A549 (cell line): ENCODE measurements at regions not wholly inside any gene's neighbourhood (a gene's known extent, or its start where the extent isn't known, plus 50 kb on each side); places are given as distances from the start of the nearest gene placed in this dataset.

Experiments used
- CHD2 ChIP-seq: fragments of 150-350 bp; IDR thresholded peaks from 2 replicates; pipeline ENCODE4 v1.6.1; 2014; ENCODE audit warnings: low read length; ENCODE audit not compliant: partially characterized antibody
- CTCF ChIP-seq: fragments of >200 bp; sonication (Bioruptor Twin); formaldehyde crosslinking; IDR thresholded peaks from 3 replicates; pipeline ENCODE4 v1.5.1; 2016
- HDAC2 ChIP-seq: fragments of 200-600 bp; sonication (generic); IDR thresholded peaks from 2 replicates; pipeline ENCODE4 v1.6.1; 2016
- JUN ChIP-seq, 2 experiments: fragments of >200 bp; sonication (Bioruptor Twin); formaldehyde crosslinking; IDR thresholded peaks; 2 replicates in 1 of 2; 3 replicates in 1 of 2; pipeline ENCODE4 v1.6.1; 2016 to 2017
- KDM1A ChIP-seq: fragments of 200-600 bp; sonication (generic); IDR thresholded peaks from 2 replicates; pipeline ENCODE4 v1.6.1; 2016; ENCODE audit warnings: low read depth, mild to moderate bottlenecking
- NFE2L2 ChIP-seq: fragments of 150-350 bp; conservative IDR thresholded peaks from 2 replicates; pipeline ENCODE4 v1.6.1; 2014; ENCODE audit warnings: low read length
- POLR2A ChIP-seq: IDR thresholded peaks from 2 replicates; pipeline ENCODE4 v1.6.1; 2012; ENCODE audit warnings: mild to moderate bottlenecking, low read length
- RAD21 ChIP-seq, 2 experiments: fragments of >200 bp in 1 of 2; sonication (Bioruptor Twin) in 1 of 2; formaldehyde crosslinking in 1 of 2; IDR thresholded peaks in 1 of 2; conservative IDR thresholded peaks in 1 of 2; 2 replicates in 1 of 2; 3 replicates in 1 of 2; pipeline ENCODE4 v1.6.1; 2012 to 2018; ENCODE audit warnings: inconsistent platforms in 1 of 2
- SMC3 ChIP-seq: fragments of >200 bp; sonication (Bioruptor Twin); formaldehyde crosslinking; IDR thresholded peaks from 3 replicates; pipeline ENCODE4 v1.6.1; 2018; ENCODE audit warnings: inconsistent platforms
- ZFP36 ChIP-seq: fragments of 450-650 bp; IDR thresholded peaks from 2 replicates; pipeline ENCODE4 v1.6.1; 2014; ENCODE audit warnings: borderline replicate concordance; ENCODE audit not compliant: partially characterized antibody
- TF ChIP-seq, protein P1 (sequence below): IDR thresholded peaks from 2 replicates; pipeline ENCODE4 v1.6.1; 2012
- TF ChIP-seq, protein P2 (sequence below): IDR thresholded peaks from 2 replicates; pipeline ENCODE4 v1.6.1; 2012
- TF ChIP-seq, protein P3 (sequence below): fragments of >200 bp; sonication (Bioruptor Twin); formaldehyde crosslinking; IDR thresholded peaks from 2 replicates; pipeline ENCODE4 v1.6.1; 2016

- TF ChIP-seq RAD21 (conservative IDR thresholded peaks at IDR 0.05 in 1 of 2, IDR thresholded peaks at IDR 0.05 in 1 of 2) (no peak), CTCF (no peak), POLR2A (no peak), KDM1A (no peak), SMC3 (no peak), NFE2L2 (no peak), ZFP36 (no peak), CHD2 (no peak), HDAC2 (no peak), JUN (IDR thresholded peaks at IDR 0.05) (no peak)
- TF ChIP-seq, protein P1, sequence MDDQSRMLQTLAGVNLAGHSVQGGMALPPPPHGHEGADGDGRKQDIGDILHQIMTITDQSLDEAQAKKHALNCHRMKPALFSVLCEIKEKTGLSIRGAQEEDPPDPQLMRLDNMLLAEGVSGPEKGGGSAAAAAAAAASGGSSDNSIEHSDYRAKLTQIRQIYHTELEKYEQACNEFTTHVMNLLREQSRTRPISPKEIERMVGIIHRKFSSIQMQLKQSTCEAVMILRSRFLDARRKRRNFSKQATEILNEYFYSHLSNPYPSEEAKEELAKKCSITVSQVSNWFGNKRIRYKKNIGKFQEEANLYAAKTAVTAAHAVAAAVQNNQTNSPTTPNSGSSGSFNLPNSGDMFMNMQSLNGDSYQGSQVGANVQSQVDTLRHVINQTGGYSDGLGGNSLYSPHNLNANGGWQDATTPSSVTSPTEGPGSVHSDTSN: no peak
- TF ChIP-seq, protein P2, sequence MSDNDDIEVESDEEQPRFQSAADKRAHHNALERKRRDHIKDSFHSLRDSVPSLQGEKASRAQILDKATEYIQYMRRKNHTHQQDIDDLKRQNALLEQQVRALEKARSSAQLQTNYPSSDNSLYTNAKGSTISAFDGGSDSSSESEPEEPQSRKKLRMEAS: no peak
- TF ChIP-seq, protein P3, sequence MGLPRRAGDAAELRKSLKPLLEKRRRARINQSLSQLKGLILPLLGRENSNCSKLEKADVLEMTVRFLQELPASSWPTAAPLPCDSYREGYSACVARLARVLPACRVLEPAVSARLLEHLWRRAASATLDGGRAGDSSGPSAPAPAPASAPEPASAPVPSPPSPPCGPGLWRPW: no peak
Measured at GRCh38 chr6:79427721-79428120, 109.5 kb downstream of the LCA5 start.
